Activated CD8-positive, alpha-beta memory T cell treated with anti-CD3 and anti-CD28 coated beads, Interleukin-2, amount 50 U/mL, for 4 hours (primary cell): ENCODE measurements at regions not wholly inside any gene's neighbourhood (a gene's known extent, or its start where the extent isn't known, plus 50 kb on each side); places are given as distances from the start of the nearest gene placed in this dataset.

ENCODE experiments used
- DNase-seq: peaks from one replicate; pipeline ENCODE4 v3.0.0-alpha.2; 2020

DNA sequence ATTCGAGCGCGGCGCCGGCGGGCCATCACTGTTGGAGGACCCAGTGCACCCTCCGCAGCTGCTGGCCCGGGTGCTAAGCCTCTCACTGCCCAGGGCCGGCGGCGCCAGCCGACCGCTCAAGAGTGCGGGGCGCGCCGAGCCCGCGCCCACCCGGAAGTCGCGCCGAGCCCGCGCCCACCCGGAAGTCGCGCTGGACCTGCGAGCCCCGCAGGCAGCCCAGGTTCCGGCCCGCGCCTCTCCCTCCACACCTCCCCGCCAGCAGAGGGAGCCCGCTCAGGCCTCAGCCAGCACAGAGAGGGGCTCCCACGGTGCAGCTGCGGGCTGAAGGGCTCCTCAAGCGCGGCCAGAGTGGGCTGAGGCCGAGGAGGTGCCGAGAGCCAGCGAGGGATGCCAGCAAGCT, 170.8 kb downstream of the GTF2H2C_2 start:
- DNase-seq = peak; percentile 67
